T-helper 2 cell (primary cell): ENCODE measurements at regions not wholly inside any gene's neighbourhood (a gene's known extent, or its start where the extent isn't known, plus 50 kb on each side); places are given as distances from the start of the nearest gene placed in this dataset.
A peak's percentile ranks its signal among the peaks of the same experiment; 100 is the strongest.
"Not testable (repeated sequence)": the region's sequence is repeated elsewhere in the genome, so short reads cannot be mapped to it uniquely, and the experiment has no call there.

Experiments used
- DNase-seq, 5 experiments: peaks; one replicate each; pipeline versions ENCODE4 v3.0.0 to v3.0.0-alpha.2; 2012 to 2022

GRCh38 chr2:210963386-210963785 is 407.0 kb downstream of the CPS1 start:
- DNase-seq: no peak

DNA sequence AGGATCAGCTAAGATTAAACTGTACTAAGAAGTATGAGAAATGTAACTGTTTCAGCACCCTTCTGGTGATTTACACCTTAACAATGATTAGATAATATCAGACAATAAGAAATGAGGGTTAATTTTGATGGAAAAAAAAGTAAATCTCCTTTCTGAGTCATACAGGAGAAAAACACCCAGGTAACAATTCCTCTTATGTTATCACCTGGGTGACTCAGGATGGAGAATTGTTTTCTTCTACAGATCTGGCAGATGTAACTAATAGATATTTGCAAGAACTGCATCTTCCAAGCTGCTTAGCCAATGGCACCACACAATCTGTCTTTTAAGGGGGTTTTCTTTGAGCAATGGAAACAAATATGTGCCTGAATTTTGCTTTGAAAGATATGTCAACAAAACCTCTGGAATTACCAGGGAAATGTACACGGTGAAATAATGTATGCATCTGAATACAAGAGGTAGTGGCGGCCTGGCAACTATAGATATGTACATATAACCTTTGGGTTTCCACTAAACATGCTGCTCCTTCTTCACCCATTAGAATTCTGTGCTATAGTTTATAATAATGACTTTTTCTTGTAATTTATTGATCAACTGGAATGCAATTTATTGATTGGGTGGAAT is 407.9 kb downstream of the CPS1 start:
- no peak for DNase-seq

- no peak for DNase-seq
Measured at GRCh38 chr2:210965472-210965871, 409.1 kb downstream of the CPS1 start.

- DNase-seq: no peak
Measured at GRCh38 chr2:210966330-210966729, 409.9 kb downstream of the CPS1 start.

DNA sequence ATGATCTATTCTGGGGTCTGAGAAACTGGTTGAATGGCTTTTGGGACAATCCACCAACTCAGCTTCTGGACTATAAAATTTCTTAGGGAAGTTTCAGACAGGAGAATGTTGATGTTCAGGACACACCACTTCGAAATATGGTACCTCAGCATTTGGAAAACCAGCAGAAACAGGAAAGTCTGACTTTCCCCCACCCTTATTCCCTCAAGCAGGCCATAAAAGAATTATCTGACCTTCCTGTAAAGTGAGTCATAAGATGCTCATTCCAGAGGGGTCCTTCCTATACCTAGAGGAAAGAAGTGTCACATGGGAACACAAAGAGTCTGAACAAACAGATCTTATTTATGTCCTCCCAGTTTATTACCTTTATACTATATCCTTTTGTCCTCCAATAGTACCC is 415.0 kb downstream of the CPS1 start:
- DNase-seq: no peak

DNA sequence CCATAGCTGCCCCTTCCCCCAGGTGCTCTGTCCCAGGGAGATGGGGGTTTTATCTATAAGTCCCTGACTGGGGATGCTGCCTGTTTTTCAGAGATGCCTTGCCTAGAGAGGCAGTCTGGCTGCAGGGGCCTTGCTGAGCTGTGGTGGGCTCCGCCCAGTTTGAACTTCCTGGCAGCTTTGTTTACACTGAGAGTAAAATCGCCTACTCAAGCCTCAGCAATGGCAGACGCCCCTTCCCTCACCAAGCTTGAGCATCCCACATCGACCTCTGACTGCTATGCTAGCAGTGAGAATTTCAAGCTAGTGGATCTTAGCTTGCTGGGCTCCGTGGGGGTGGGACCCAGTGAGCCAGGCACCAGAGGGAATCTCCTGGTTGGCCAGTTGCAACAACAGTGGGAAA is 430.4 kb downstream of the CPS1 start:
- DNase-seq: not testable (repeated sequence)

- DNase-seq: no peak
Measured at GRCh38 chr2:210991107-210991506, 434.7 kb downstream of the CPS1 start.

- DNase-seq: no peak
Measured at GRCh38 chr2:210994104-210994503, 437.7 kb downstream of the CPS1 start.

DNA sequence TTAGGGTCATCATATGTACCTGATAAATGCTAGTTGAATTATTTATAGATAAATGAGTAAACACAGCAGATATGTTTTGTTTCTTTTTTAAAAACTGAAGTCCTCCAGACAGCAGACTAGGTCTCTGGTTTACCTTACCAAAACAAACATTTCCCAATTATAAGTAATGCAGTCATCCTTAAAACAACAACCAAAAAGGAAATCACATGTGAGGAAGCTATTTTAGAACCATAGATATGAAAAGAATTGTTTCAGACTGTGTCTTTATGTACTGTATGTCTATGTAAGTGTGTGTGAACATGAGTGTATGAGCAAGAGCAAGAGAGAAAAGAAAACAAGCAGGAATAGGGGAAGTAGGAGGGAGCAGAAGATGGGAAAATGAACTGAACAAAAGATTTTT is 441.0 kb downstream of the CPS1 start:
- no peak for DNase-seq

GRCh38 chr2:210998334-210998733 is 441.9 kb downstream of the CPS1 start:
- no peak for DNase-seq

- DNase-seq: no peak
Measured at GRCh38 chr2:211014376-211014775, 458.0 kb downstream of the CPS1 start.

DNA sequence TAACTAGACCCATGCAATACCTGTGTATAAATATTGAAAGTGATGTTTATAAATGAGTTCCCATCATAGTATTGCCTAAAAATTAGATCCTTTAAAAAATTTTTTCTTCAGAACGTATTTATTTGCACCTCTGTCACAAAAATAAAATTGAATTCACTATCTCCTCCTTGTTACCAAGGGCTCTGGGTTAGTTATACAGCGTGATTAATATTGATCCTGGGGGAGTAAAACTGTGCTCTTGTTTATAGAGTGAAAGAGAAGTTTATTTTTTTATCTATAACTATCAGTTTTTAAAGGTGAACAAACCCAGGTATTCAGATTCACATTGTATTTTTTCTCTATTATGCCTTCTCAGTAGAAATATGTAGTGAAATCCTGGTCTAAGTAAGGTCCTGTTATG is 458.5 kb downstream of the CPS1 start:
- no peak for DNase-seq

GRCh38 chr2:211025089-211025488 is 468.7 kb downstream of the CPS1 start:
- not testable (repeated sequence) for DNase-seq

GRCh38 chr2:211026109-211026508 is 469.7 kb downstream of the CPS1 start:
- DNase-seq: no peak

- no peak for DNase-seq
Measured at GRCh38 chr2:211027976-211028375, 471.6 kb downstream of the CPS1 start.

- DNase-seq: no peak
Measured at GRCh38 chr2:211033765-211034164, 477.4 kb downstream of the CPS1 start.

- DNase-seq: peak in 1 of 5 experiments; percentile 10
Measured at GRCh38 chr2:211035548-211036185, 479.3 kb downstream of the CPS1 start.

DNA sequence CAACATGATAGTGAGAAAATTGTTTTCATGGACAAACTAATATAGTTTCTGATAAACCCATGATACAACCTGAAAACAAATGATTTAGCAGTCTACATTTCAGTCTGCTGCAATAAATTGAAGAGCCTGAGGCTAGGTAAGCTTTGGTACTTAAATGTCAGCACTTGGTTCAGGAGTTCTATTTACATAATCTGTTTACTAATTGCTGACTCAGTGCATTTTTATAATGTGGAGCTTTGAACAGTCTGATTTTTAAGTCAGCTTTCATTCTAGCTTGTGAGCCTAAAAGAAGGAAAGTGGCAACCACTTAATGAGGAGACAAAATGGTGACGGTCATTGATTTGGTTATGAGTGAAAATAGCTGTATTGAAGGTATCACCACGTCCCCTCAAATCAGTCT is 488.6 kb downstream of the CPS1 start:
- no peak for DNase-seq

GRCh38 chr2:211049321-211050018 is 493.1 kb downstream of the CPS1 start:
- no peak for DNase-seq

GRCh38 chr2:211055438-211055837 is 499.0 kb downstream of the CPS1 start:
- DNase-seq: no peak

DNA sequence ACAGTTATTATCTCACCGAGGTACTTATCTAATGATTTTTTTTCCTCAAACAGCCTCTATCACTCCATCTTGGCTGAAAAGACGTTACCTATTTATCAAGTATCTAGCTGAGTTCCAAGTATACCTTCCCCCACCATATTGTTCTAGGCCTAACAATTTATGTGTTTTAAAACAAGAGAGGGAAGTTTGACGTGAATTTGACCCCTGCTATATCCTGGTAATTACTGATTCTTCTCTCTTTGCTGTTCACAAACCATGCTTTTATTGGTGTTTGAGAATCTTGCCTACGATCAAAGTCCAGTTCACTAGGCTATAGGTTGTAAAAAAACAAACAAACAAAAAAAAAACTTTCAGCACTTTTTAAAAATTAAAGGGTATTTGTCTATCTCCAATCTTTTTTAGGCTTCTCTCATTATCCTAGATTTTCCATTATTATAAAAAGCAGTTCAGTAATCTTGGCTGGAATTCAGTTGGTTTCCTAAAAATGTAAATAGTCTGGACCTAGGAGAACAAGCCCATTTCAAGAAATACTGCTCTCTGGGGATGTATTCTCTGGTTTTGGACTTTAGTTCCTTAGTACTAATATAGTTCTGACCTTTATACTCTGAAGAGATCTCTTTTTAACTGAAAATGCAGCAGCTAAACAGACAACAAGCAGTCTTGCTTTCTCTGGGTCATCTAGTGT is 505.4 kb downstream of the CPS1 start:
- DNase-seq: no peak

DNA sequence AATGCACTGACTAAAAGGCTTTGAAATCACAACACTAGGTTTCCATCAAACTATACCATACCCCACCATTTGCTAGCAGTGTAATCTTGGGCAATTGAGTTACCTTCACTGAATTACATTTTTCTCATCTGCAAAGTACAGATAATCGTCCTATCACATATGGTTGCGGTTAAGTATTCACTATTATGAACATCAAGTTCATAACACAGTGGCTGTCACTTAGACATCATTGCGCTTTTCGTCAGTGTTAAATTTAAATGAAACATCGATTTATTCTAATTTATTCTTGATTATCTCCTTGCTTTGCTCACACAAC is 505.9 kb downstream of the CPS1 start:
- DNase-seq: no peak

DNA sequence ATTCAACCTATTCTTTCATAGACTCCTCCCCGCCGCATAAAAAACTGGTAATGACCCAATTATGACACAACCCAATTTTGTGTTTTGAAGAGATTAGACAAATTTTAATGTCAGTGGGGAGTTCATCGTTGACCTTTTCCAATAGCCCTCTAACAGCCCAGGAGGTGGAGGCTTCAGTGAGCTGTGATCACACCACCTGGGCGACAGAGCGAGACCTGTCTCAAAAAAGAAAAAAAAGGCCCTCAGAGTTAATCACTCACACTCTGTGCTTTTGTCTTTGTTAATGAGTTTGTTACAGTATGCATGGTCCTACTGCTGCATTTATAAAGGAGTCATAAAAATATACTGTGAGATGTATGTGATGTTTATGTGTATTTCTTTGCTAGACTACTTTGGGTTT is 510.6 kb downstream of the CPS1 start:
- no peak for DNase-seq
